Right lobe of liver (tissue), 6 donors: ENCODE measurements at regions not wholly inside any gene's neighbourhood (a gene's known extent, or its start where the extent isn't known, plus 50 kb on each side); places are given as distances from the start of the nearest gene placed in this dataset.

Experiments used
- ATAC-seq, 4 donors: fragments of 200-7000 bp; cut with Tn5 transposase; one replicate each; pipeline ENCODE4 v1.9.1; 2020; ENCODE audit warnings: mild to moderate bottlenecking in 4 of 4, moderate library complexity in 4 of 4
- DNase-seq, 3 donors: peaks; one replicate each; pipeline ENCODE4 v3.0.0-alpha.2; 2020
- H3K27ac ChIP-seq, 3 donors: fragments of 200-600 bp; one replicate each; pipeline ENCODE4 v1.8.0; 2022
- H3K27me3 ChIP-seq, 2 donors: fragments of 200-600 bp; one replicate each; pipeline ENCODE4 v1.8.0; 2022
- H3K36me3 ChIP-seq, 4 donors: fragments of 200-600 bp; sonication (generic) in 1 of 4; one replicate each; pipeline versions ENCODE4 v1.5.1 to v1.8.0; 2017 to 2022; ENCODE audit warnings: control low read depth in 1 of 4
- H3K4me1 ChIP-seq, 4 donors: fragments of 200-600 bp; sonication (generic) in 1 of 4; one replicate each; pipeline versions ENCODE4 v1.5.1 to v1.8.0; 2017 to 2022; ENCODE audit warnings: control low read depth in 1 of 4
- H3K4me3 ChIP-seq, 3 donors: fragments of 200-600 bp; one replicate each; pipeline ENCODE4 v1.8.0; 2022
- H3K9me3 ChIP-seq, 4 donors: fragments of 200-600 bp; sonication (generic) in 1 of 4; one replicate each; pipeline versions ENCODE4 v1.5.1 to v1.8.0; 2017 to 2022; ENCODE audit warnings: control low read depth in 1 of 4
- CTCF ChIP-seq, 4 donors: fragments of 200-600 bp in 3 of 4; fragments of 450-650 bp in 1 of 4; IDR thresholded peaks; one replicate each; pipeline versions ENCODE4 v1.5.1 to v1.8.0; 2016 to 2022; ENCODE audit warnings: antibody characterized with exemption in 4 of 4, mild to moderate bottlenecking in 2 of 4
- POLR2A ChIP-seq: fragments of 450-650 bp; IDR thresholded peaks from one replicate; pipeline ENCODE4 v1.6.1; 2017; ENCODE audit warnings: antibody characterized with exemption, mild to moderate bottlenecking
- WGBS: methylation state at CpG from one replicate; pipeline ENCODE4 v1.1.6; 2018; ENCODE audit warnings: low coverage, low lambda C conversion rate; ENCODE audit not compliant: insufficient coverage; ENCODE audit errors: missing lambda C conversion rate; 5-methylcytosine and 5-hydroxymethylcytosine counted together
- intact Hi-C, 2 donors: fragments of 100-400 bp; cut with DNase I; formaldehyde crosslinking; loops; one replicate each; pipeline versions ENCODE4 v1.11.2 to v1.14.1; 2022
- donor health status: DM: no; HTN: yes; CAD: no.
- donor health status: DM: no; HTN: no; CAD: no.
- donor health status: DM: no; HTN: no; CAD: no.
- donor health status: DM: no; HTN: yes; CAD: no.
- donor health status: DM: no; HTN: yes; CAD: no.

- Histone ChIP-seq H3K27me3 (no peaks in the 10 kb centered on the region), H3K4me3 (no peak overlapping the region), H3K36me3 (no peaks in the 10 kb centered on the region), H3K27ac (no peak overlapping the region), H3K4me1 (no peaks in the 10 kb centered on the region), H3K9me3 (no peaks in the 10 kb centered on the region)
- TF ChIP-seq POLR2A (no peak), CTCF (IDR thresholded peaks at IDR 0.05) (no peak)
- ATAC-seq (no peak), DNase-seq (no peak)
- 64% methylated on average over 1 of the region's 1 CpG for WGBS
- intact Hi-C loops: no loop called here
These were observed 1020.4 kb upstream of the FBXO33 start for GRCh38 chr14:40452674-40453073.

GRCh38 chr14:40447017-40447416 is 1014.8 kb upstream of the FBXO33 start:
- 48% methylated on average over 3 of the region's 3 CpGs for WGBS
- intact Hi-C loops: no loop called here
- H3K4me3 ChIP-seq: no peak overlapping the region
- ATAC-seq (no peak), DNase-seq (no peak)
- no peaks in the 10 kb centered on the region for H3K4me1 ChIP-seq
- no peak for TF ChIP-seq POLR2A
- no peak for TF ChIP-seq CTCF (IDR thresholded peaks at IDR 0.05)
- H3K9me3 ChIP-seq: no peaks in the 10 kb centered on the region
- H3K27me3 ChIP-seq: no peaks in the 10 kb centered on the region
- H3K36me3 ChIP-seq: no peaks in the 10 kb centered on the region
- H3K27ac ChIP-seq: no peak overlapping the region

- H3K36me3 ChIP-seq: no peaks in the 10 kb centered on the region
- 60% methylated on average over 5 of the region's 5 CpGs for WGBS
- H3K27ac ChIP-seq: no peak overlapping the region
- ATAC-seq: no peak
- TF ChIP-seq CTCF (IDR thresholded peaks at IDR 0.05) (no peak), POLR2A (no peak)
- H3K4me1 ChIP-seq: no peaks in the 10 kb centered on the region
- DNase-seq: no peak
- intact Hi-C loops: no loop called here
- no peaks in the 10 kb centered on the region for H3K27me3 ChIP-seq
- no peak overlapping the region for H3K4me3 ChIP-seq
- H3K9me3 ChIP-seq: no peaks in the 10 kb centered on the region
These were observed 1012.8 kb upstream of the FBXO33 start for GRCh38 chr14:40445020-40445419.

- H3K27me3 ChIP-seq: no peaks in the 10 kb centered on the region
- no peak for DNase-seq
- H3K9me3 ChIP-seq: no peaks in the 10 kb centered on the region
- no peaks in the 10 kb centered on the region for H3K36me3 ChIP-seq
- TF ChIP-seq POLR2A (no peak), CTCF (IDR thresholded peaks at IDR 0.05) (no peak)
- WGBS: 62% methylated on average over 3 of the region's 3 CpGs
- intact Hi-C loops: no loop called here
- no peaks in the 10 kb centered on the region for H3K4me1 ChIP-seq
- H3K4me3 ChIP-seq: no peak overlapping the region
- H3K27ac ChIP-seq: no peak overlapping the region
- no peak for ATAC-seq
These were observed 1004.3 kb upstream of the FBXO33 start for GRCh38 chr14:40436551-40436950.

DNA sequence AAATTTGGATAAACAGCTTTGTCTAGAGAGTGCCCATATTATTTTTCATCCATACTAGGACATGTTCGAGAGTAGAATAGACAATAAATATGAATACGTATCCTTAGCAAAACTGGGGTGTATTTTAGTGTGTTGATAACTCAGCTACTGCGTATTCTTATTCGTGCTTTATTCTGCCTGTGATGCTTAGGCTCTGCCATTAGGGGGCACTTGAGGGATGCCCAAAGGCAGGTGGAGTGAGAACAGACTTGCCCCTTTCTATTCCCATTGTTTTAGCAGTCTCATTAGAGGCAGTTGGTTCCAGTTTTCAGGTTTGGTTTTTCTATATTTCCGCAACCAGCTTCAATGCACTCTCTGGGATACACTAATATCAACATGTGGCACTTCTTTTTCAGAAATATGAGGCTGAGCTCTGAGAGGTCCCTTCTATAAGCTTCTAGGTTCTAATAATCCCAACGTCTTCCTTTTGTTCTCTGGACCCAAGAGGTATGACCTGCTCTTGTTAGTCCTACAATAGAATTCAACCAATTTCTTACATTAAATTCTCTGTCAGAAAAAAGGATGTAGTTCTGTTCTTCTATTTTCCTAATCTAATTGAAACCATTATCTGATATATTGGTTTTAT is 985.7 kb upstream of the FBXO33 start:
- ATAC-seq (peak; percentile 74 to 89 (median 88)), DNase-seq (no peak)
- no peaks in the 10 kb centered on the region for H3K27me3 ChIP-seq
- H3K9me3 ChIP-seq: no peaks in the 10 kb centered on the region
- no peak overlapping the region for H3K4me3 ChIP-seq
- H3K4me1 ChIP-seq: no peaks in the 10 kb centered on the region
- peak; percentile 46 to 66 (median 52) for TF ChIP-seq CTCF (IDR thresholded peaks at IDR 0.05)
- no peak for TF ChIP-seq POLR2A
- intact Hi-C loops: no loop called here
- 17% methylated on average over 6 of the region's 6 CpGs for WGBS
- no peak overlapping the region for H3K27ac ChIP-seq
- no peaks in the 10 kb centered on the region for H3K36me3 ChIP-seq
